Liver (tissue), 3 donors: ENCODE measurements at regions not wholly inside any gene's neighbourhood (a gene's known extent, or its start where the extent isn't known, plus 50 kb on each side); places are given as distances from the start of the nearest gene placed in this dataset.

Experiments
- FOXA2 ChIP-seq: IDR thresholded peaks from 2 replicates; pipeline ENCODE4 v1.6.1; 2016; ENCODE audit warnings: antibody characterized with exemption
- HNF4G ChIP-seq: IDR thresholded peaks from 2 replicates; pipeline ENCODE4 v1.6.1; 2016; ENCODE audit warnings: antibody characterized with exemption
- JUND ChIP-seq, 2 donors: IDR thresholded peaks; 2 replicates each; pipeline ENCODE4 v1.6.1; 2016; ENCODE audit warnings: antibody characterized with exemption in 2 of 2
- RAD21 ChIP-seq, 2 donors: IDR thresholded peaks; 2 replicates each; pipeline ENCODE4 v1.6.1; 2016; ENCODE audit warnings: antibody characterized with exemption in 2 of 2, mild to moderate bottlenecking in 2 of 2
- RXRA ChIP-seq, 2 donors: IDR thresholded peaks; 2 replicates each; pipeline ENCODE4 v1.6.1; 2017 to 2018; ENCODE audit warnings: antibody characterized with exemption in 2 of 2, mild to moderate bottlenecking in 1 of 2
- SP1 ChIP-seq: IDR thresholded peaks from 2 replicates; pipeline ENCODE4 v1.6.1; 2018; ENCODE audit warnings: antibody characterized with exemption, mild to moderate bottlenecking
- TAF1 ChIP-seq: conservative IDR thresholded peaks from 2 replicates; pipeline ENCODE4 v1.6.1; 2016; ENCODE audit warnings: antibody characterized with exemption, mild to moderate bottlenecking
- TF ChIP-seq, protein P1 (sequence below): fragments of 150-350 bp; IDR thresholded peaks from 2 replicates; pipeline ENCODE4 v1.5.1; 2017; ENCODE audit warnings: improper control_type of control experiment, low read depth, low read length; ENCODE audit not compliant: missing input control
- TF ChIP-seq, protein P2 (sequence below): IDR thresholded peaks from 2 replicates; pipeline ENCODE4 v1.6.1; 2016; ENCODE audit warnings: antibody characterized with exemption
- TF ChIP-seq, protein P3 (sequence below): IDR thresholded peaks from 2 replicates; pipeline ENCODE4 v1.6.1; 2016; ENCODE audit warnings: antibody characterized with exemption, mild to moderate bottlenecking
- TF ChIP-seq, protein P4 (sequence below): IDR thresholded peaks from 2 replicates; pipeline ENCODE4 v1.6.1; 2016; ENCODE audit warnings: antibody characterized with exemption
- donor health status: healthy.
- donor health status: healthy.

DNA sequence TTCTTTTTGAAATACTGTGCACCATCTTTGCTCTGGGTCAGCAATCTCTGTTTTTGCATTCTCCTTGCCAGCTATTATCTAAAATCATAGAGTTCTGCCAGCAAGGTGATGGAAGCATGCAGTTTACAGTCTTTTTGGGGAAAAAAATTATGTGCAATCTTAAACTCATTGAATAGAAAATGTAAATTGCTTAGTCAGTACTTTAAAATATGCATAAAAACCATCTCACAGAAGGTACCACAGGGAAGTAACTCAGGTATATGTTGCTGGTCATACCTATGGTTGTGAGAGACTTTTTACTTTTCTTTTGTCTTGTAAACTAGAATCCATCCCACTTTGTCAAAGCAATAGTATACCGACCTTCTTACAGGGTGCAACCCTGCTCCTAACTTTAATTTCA lies 469.8 kb upstream of the ANO3 start:
- TF ChIP-seq, protein P1, sequence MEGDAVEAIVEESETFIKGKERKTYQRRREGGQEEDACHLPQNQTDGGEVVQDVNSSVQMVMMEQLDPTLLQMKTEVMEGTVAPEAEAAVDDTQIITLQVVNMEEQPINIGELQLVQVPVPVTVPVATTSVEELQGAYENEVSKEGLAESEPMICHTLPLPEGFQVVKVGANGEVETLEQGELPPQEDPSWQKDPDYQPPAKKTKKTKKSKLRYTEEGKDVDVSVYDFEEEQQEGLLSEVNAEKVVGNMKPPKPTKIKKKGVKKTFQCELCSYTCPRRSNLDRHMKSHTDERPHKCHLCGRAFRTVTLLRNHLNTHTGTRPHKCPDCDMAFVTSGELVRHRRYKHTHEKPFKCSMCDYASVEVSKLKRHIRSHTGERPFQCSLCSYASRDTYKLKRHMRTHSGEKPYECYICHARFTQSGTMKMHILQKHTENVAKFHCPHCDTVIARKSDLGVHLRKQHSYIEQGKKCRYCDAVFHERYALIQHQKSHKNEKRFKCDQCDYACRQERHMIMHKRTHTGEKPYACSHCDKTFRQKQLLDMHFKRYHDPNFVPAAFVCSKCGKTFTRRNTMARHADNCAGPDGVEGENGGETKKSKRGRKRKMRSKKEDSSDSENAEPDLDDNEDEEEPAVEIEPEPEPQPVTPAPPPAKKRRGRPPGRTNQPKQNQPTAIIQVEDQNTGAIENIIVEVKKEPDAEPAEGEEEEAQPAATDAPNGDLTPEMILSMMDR, result no peak
- TF ChIP-seq RAD21 (IDR thresholded peaks at IDR 0.05), result no peak
- no peak for TF ChIP-seq JUND (IDR thresholded peaks at IDR 0.05)
- TF ChIP-seq, protein P2, sequence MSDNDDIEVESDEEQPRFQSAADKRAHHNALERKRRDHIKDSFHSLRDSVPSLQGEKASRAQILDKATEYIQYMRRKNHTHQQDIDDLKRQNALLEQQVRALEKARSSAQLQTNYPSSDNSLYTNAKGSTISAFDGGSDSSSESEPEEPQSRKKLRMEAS, result no peak
- no peak for TF ChIP-seq SP1
- TF ChIP-seq, protein P3, sequence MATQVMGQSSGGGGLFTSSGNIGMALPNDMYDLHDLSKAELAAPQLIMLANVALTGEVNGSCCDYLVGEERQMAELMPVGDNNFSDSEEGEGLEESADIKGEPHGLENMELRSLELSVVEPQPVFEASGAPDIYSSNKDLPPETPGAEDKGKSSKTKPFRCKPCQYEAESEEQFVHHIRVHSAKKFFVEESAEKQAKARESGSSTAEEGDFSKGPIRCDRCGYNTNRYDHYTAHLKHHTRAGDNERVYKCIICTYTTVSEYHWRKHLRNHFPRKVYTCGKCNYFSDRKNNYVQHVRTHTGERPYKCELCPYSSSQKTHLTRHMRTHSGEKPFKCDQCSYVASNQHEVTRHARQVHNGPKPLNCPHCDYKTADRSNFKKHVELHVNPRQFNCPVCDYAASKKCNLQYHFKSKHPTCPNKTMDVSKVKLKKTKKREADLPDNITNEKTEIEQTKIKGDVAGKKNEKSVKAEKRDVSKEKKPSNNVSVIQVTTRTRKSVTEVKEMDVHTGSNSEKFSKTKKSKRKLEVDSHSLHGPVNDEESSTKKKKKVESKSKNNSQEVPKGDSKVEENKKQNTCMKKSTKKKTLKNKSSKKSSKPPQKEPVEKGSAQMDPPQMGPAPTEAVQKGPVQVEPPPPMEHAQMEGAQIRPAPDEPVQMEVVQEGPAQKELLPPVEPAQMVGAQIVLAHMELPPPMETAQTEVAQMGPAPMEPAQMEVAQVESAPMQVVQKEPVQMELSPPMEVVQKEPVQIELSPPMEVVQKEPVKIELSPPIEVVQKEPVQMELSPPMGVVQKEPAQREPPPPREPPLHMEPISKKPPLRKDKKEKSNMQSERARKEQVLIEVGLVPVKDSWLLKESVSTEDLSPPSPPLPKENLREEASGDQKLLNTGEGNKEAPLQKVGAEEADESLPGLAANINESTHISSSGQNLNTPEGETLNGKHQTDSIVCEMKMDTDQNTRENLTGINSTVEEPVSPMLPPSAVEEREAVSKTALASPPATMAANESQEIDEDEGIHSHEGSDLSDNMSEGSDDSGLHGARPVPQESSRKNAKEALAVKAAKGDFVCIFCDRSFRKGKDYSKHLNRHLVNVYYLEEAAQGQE, result no peak
- TF ChIP-seq FOXA2, result no peak
- TF ChIP-seq RXRA (IDR thresholded peaks at IDR 0.05), result no peak
- TF ChIP-seq, protein P4, sequence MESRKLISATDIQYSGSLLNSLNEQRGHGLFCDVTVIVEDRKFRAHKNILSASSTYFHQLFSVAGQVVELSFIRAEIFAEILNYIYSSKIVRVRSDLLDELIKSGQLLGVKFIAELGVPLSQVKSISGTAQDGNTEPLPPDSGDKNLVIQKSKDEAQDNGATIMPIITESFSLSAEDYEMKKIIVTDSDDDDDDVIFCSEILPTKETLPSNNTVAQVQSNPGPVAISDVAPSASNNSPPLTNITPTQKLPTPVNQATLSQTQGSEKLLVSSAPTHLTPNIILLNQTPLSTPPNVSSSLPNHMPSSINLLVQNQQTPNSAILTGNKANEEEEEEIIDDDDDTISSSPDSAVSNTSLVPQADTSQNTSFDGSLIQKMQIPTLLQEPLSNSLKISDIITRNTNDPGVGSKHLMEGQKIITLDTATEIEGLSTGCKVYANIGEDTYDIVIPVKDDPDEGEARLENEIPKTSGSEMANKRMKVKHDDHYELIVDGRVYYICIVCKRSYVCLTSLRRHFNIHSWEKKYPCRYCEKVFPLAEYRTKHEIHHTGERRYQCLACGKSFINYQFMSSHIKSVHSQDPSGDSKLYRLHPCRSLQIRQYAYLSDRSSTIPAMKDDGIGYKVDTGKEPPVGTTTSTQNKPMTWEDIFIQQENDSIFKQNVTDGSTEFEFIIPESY, result no peak
- TF ChIP-seq HNF4G, result no peak
- TF ChIP-seq TAF1, result no peak
